Calu3 (cell line): ENCODE measurements at regions not wholly inside any gene's neighbourhood (a gene's known extent, or its start where the extent isn't known, plus 50 kb on each side); places are given as distances from the start of the nearest gene placed in this dataset.

Experiments used
- BruUV-seq: library from RNA; stranded (reverse); fragments of 400-500 nt; replicated peaks from 2 replicates; lab custom pipeline; 2021; lab: Mats Ljungman, UMichigan
- CTCF ChIA-PET: fragments of 300-600 bp; sonication (Branson Sonifier 250); formaldehyde crosslinking; loops from one replicate; lab custom pipeline; 2022; ENCODE audit warnings: antibody characterized with exemption; lab: Charles Lee
- DNase-seq: peaks from one replicate; pipeline ENCODE4 v3.0.0; 2022
- H3K27ac Mint-ChIP-seq: one replicate; pipeline ENCODE4 v1.8.0; 2022; ENCODE audit warnings: mixed read lengths; ENCODE audit not compliant: unreplicated experiment
- H3K27me3 Mint-ChIP-seq: one replicate; pipeline ENCODE4 v1.8.0; 2022; ENCODE audit warnings: mixed read lengths; ENCODE audit not compliant: unreplicated experiment
- H3K36me3 Mint-ChIP-seq: one replicate; pipeline ENCODE4 v1.8.0; 2022; ENCODE audit warnings: mild to moderate bottlenecking, moderate library complexity, mixed read lengths; ENCODE audit not compliant: insufficient read depth, unreplicated experiment
- H3K4me1 Mint-ChIP-seq: one replicate; pipeline ENCODE4 v1.8.0; 2022; ENCODE audit warnings: mild to moderate bottlenecking, low read depth, mixed read lengths; ENCODE audit not compliant: unreplicated experiment
- H3K4me3 Mint-ChIP-seq: one replicate; pipeline ENCODE4 v1.8.0; 2022; ENCODE audit warnings: mild to moderate bottlenecking, low read depth, moderate library complexity, mixed read lengths; ENCODE audit not compliant: unreplicated experiment
- H3K9me3 Mint-ChIP-seq: one replicate; pipeline ENCODE4 v1.8.0; 2022; ENCODE audit warnings: low read depth, mixed read lengths; ENCODE audit not compliant: unreplicated experiment
- intact Hi-C: fragments of 100-400 bp; cut with micrococcal nuclease; formaldehyde crosslinking; loops from one replicate; pipeline ENCODE4 v1.10.0; 2022; ENCODE audit not compliant: unreplicated experiment
- TF ChIP-seq, protein P1 (sequence below): fragments of 200-600 bp; IDR thresholded peaks from one replicate; pipeline ENCODE4 v1.8.0; 2022; ENCODE audit warnings: antibody characterized with exemption; ENCODE audit not compliant: unreplicated experiment

DNA sequence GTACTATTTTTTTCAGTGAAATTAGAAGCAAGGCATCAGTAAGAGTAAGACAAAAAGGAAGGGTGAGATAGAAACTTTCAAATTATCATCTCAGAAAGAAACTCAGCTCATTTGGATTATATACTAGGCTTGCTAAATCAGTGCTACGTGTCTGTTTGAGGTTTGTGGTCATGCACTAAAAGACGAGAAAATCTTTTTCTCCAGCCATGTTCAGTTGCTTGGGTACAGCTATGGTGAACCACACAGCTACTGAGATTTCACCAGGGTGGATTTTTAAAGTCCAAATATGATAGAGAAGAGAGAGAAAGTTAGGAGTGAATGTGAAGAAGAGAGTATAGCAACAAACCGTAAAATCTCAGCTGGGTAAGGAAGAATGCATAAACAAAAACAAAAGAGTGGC, 161.6 kb downstream of the PTH2R start:
- no peak for DNase-seq
- CTCF ChIA-PET: no interaction called here
- TF ChIP-seq, protein P1, sequence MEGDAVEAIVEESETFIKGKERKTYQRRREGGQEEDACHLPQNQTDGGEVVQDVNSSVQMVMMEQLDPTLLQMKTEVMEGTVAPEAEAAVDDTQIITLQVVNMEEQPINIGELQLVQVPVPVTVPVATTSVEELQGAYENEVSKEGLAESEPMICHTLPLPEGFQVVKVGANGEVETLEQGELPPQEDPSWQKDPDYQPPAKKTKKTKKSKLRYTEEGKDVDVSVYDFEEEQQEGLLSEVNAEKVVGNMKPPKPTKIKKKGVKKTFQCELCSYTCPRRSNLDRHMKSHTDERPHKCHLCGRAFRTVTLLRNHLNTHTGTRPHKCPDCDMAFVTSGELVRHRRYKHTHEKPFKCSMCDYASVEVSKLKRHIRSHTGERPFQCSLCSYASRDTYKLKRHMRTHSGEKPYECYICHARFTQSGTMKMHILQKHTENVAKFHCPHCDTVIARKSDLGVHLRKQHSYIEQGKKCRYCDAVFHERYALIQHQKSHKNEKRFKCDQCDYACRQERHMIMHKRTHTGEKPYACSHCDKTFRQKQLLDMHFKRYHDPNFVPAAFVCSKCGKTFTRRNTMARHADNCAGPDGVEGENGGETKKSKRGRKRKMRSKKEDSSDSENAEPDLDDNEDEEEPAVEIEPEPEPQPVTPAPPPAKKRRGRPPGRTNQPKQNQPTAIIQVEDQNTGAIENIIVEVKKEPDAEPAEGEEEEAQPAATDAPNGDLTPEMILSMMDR: no peak
- intact Hi-C loops: no loop called here
- Mint-ChIP-seq H3K9me3 (peaks cover 3% of the 10 kb centered on the region), H3K27me3 (peaks cover 14% of the 10 kb centered on the region), H3K27ac (no peak overlapping the region), H3K4me3 (no peak overlapping the region), H3K36me3 (no peaks in the 10 kb centered on the region), H3K4me1 (peaks cover 15% of the 10 kb centered on the region)
- BruUV-seq: no TSS peak

DNA sequence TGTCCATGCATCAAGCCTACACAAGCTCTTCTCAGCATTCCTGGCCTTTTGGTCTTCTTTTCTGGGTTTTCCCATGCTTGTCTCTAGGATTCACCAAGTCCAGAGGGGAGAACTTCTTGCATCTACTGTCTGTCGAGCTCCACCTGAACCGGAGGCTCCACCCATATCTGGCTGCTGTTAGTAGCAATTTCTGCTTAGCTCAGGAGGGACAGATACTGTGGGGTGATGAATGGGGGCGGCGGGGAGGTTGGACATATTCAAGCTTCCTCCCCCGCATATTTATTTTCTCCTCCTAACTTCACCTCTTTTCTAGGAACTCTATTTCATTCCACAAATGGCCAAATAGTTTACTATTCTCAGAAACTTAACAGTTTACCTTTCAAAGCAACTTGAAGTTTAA, 163.5 kb downstream of the PTH2R start:
- intact Hi-C loops: loop anchor here (5.0 kb wide), 1 partner anchor 163 kb away; the partner anchor contains the start of gene PTH2R
- H3K27ac Mint-ChIP-seq: no peak overlapping the region
- H3K9me3 Mint-ChIP-seq: no peaks in the 10 kb centered on the region
- DNase-seq: no peak
- peaks cover 15% of the 10 kb centered on the region for H3K4me1 Mint-ChIP-seq
- BruUV-seq: no TSS peak
- H3K27me3 Mint-ChIP-seq: peaks cover 14% of the 10 kb centered on the region
- TF ChIP-seq, protein P1: no peak
- no peaks in the 10 kb centered on the region for H3K36me3 Mint-ChIP-seq
- no peak overlapping the region for H3K4me3 Mint-ChIP-seq
- CTCF ChIA-PET: interaction anchor here (0.7 kb wide), 1 partner anchor 334 kb away, joined by 3 read pairs; no protein-coding TSS in a partner anchor

DNA sequence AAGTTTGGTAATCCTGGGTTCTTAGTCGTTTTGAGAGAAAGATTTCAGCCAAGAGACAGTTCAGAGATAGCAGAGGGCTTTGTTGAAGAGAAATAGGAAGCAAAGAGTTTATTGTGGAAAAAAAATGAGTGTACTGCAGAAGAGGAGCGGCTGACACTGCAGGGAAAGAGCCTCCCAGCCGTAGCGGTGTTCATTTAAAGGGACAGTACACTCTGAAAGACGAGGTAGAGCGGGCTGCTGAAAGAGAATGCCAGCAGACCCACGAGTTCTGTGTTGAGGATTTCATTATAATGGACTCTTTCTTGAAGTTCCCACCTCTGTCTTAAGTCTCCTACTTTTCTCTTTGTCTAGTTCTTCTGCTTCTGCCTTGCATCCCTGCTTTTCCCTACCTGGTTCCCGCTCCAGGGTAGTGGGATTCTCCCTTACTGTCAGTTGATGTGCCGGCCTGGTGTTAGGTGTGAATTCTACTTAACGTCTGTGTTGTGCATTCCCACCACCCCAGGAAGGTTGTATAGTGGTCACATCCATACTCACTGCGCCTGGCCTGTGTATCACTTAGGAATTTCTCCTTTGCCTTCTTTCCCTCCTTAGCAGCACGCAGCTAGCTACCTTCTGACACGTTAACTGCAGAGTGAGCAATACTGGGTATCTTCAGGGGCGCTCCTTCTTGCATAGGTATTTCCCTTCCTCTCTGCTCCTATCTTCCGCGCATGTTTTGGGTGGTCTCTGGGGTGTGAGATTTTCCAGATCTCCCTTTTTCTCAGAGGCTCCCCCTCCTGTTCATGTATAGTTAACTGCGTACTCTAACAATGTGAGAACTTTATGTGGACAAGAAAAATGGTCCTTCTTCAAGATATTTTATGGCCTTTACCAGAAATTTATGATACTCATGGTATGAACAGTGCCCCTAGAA, 164.5 kb downstream of the PTH2R start:
- no TSS peak for BruUV-seq
- Mint-ChIP-seq H3K9me3 (no peaks in the 10 kb centered on the region), H3K4me1 (peaks cover 15% of the 10 kb centered on the region), H3K27ac (no peak overlapping the region), H3K4me3 (peak overlapping the region; percentile 43), H3K27me3 (peaks cover 14% of the 10 kb centered on the region), H3K36me3 (no peaks in the 10 kb centered on the region)
- intact Hi-C loops: loop anchor here (1.0 to 5.0 kb wide), 2 partner anchors 105 to 164 kb away; partner anchors contain the start of gene PTH2R
- DNase-seq: no peak
- TF ChIP-seq, protein P1: no peak
- CTCF ChIA-PET: interaction anchor here (1.4 kb wide), 1 partner anchor 105 kb away, joined by 4 read pairs; no protein-coding TSS in a partner anchor

DNA sequence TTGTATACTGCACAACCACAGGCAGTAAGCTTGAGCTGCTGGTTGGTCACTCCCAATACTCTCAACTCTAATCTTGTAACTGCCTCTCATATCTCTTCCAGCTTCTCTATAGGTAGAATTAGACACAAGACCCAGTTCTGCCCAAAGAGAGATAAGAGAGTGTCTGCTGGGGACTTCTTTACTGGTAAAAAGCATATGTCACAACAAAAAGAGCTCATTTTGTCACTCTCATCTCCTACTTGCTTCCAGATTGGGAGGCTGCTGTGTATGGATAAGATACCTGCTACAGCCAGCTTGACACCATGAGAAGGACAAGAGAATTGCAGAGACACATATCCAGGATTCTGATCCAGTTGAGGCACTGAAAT, 165.2 kb downstream of the PTH2R start:
- TF ChIP-seq, protein P1: no peak
- intact Hi-C loops: loop anchor here (1.0 to 5.0 kb wide), 2 partner anchors 105 to 164 kb away; partner anchors contain the start of gene PTH2R
- Mint-ChIP-seq H3K27ac (no peak overlapping the region), H3K4me1 (peaks cover 15% of the 10 kb centered on the region), H3K4me3 (peak overlapping the region; percentile 43), H3K9me3 (no peaks in the 10 kb centered on the region), H3K36me3 (no peaks in the 10 kb centered on the region), H3K27me3 (peaks cover 14% of the 10 kb centered on the region)
- BruUV-seq: no TSS peak
- CTCF ChIA-PET: interaction anchor here (1.4 kb wide), 1 partner anchor 105 kb away, joined by 4 read pairs; no protein-coding TSS in a partner anchor
- no peak for DNase-seq
